NCI-H526 treated with DMSO at 0.1 percent for 48 hours (cell line): ENCODE measurements at regions not wholly inside any gene's neighbourhood (a gene's known extent, or its start where the extent isn't known, plus 50 kb on each side); places are given as distances from the start of the nearest gene placed in this dataset.
A peak's percentile ranks its signal among the peaks of the same experiment; 100 is the strongest.
"Not testable (repeated sequence)": the region's sequence is repeated elsewhere in the genome, so short reads cannot be mapped to it uniquely, and the experiment has no call there.

Source experiments
- DNase-seq: peaks from one replicate; lab custom pipeline; 2025; lab: John Stamatoyannopoulos, UW

- not testable (repeated sequence) for DNase-seq
These were observed 56.2 kb downstream of the SPATA31A6 start for GRCh38 chr9:42239445-42240260.

DNA sequence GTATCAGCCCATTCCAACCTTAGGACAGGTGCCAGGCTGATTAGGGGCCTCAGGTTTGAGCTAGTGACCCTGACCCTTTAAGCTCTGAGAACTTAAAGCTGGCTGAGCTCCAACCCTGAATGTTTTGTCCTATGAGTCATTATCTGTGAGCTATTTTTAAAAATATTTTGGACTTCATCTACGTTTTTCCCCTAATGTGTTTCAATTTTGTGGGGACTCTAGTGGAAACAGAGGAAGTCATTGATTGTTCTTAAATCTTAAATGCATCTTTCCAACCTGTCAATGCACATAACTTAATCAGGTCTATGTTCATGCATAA is 56.8 kb downstream of the SPATA31A6 start:
- DNase-seq = not testable (repeated sequence)

DNA sequence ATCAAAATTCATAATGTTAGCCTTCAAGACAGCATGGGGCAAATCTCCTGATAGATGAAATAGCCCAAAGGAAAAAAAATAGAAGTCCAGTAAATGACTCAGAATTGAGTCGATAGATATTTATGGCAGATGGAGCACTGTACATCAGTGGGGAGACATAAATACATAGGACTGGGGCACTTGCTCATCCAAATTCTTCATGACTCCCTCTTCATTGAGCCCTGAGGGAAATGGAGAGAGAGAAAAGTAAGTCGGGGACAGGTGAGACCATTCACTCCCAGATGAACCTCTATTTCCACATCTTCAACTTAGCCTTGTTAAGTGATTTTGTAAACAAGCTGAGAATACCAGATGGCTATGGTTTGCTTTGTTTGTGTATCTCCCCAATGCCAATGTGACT is 59.8 kb downstream of the SPATA31A6 start:
- not testable (repeated sequence) for DNase-seq

- DNase-seq = not testable (repeated sequence)
These were observed 60.4 kb downstream of the SPATA31A6 start for GRCh38 chr9:42243822-42244221.

GRCh38 chr9:42268729-42269128 is 85.3 kb downstream of the SPATA31A6 start:
- peak; percentile 23 for DNase-seq

DNA sequence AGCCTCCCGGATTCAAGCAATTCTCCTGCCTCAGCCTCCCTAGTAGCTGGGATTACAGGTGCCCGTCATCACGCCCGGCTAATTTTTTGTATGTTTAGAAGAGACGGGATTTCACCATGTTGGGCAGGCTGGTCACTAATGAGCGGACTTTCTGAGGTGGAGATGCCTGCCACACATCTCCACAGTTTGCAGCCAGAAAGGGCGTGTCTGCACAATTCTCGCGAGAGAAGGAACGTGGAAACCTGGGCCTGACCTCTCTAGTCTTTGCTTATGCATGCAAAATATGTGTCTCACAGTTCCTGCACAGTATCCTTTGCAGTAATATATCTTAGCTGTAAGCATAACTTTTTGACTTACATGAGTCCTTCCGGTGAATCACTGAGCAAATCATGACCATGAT is 85.7 kb downstream of the SPATA31A6 start:
- DNase-seq = not testable (repeated sequence)

DNA sequence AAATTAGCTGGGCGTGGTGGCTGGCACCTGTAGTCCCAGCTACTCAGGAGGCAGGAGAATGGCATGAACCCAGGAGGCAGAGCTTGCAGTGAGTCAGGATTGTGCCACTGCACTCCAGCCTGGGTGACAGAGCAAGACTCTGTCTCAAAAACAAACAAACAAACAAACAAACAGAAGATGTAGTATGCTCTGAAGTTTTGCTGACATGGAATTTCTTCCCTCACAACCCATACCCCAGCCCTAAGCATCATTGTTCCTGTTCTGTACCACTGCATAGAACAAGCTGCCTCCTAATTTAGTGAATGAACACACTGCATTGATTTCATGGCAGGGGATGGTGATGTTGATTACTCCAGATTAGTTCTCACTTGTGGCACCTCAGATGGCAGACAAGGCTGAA is 89.7 kb downstream of the SPATA31A6 start:
- not testable (repeated sequence) for DNase-seq

- DNase-seq = no peak
These were observed 91.7 kb downstream of the SPATA31A6 start for GRCh38 chr9:42275141-42275540.

DNA sequence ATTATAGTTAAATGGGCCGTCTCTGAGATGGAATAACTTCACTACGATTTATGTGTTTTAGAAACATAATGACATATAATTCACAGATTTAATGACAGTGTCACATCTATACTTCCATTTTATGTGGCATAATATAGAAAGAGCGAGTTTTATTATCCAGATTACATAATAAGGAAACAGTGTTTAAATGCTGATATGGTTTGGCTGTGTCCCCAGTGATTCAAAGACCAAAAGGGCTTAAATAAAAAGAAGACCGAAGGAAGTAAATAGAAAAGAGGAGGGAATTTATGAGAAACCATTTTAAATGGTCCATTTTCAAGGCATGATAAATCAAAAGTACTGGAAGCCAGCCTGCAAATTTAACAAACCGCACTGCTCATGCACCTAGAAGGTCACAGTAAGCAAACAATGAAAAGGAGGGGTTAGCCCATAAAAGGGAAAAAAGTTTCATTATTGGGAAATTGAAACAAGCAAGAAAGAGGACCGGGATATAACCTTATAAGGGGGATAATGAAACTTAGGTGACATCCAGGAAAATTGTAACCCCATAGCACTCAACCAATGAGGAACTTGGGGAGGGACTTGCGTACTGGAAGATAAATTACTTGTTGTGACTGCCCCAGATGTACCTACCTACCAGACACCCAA is 99.2 kb downstream of the SPATA31A6 start:
- not testable (repeated sequence) for DNase-seq

DNA sequence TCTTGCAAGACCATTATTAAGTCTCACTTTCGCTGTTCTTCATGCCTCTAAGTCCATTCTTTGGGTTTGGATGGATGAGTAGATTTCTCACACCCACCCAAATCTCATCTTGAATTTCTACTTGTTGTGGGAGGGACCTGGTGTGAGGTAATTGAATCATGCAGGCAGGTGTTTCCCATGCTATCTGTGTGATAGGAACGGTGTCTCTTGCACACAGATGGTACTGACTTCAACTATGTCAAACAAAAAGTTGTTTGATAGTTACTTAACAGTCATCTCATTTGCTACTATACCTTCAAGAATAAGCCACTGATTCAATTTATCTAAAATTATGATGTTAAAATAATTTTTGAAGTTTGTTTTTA is 99.7 kb downstream of the SPATA31A6 start:
- not testable (repeated sequence) for DNase-seq

DNA sequence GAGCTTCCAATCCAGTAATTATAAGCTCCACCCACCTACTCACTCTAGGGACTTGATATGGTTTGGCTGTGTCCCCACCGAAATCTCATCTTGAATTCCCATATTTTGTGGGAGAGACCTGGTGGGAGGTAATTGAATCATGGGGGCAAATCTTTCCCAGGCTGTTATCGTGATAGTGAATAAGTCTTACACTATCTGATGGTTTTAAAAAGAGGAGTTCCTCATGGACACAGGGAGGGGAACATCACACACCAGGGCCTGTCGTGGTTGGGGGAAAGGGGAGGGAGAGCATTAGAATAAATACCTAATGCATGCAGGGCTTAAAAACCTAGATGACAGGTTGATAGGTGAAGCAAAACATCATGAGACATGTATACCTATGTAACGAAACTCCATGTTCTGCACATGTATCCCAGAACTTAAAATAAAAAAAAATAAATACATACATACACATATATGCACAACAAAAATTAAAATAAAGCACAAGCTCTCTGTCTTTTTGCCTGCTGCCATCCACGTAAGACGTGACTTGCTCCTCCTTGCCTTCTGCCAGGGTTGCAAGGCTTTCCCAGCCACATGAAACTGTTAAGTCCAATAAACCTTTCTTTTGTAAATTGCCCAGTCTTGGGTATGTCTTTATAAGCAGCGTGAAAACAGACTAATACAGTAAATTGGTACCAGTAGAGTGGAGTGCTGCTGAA is 102.8 kb downstream of the SPATA31A6 start:
- DNase-seq = not testable (repeated sequence)

DNA sequence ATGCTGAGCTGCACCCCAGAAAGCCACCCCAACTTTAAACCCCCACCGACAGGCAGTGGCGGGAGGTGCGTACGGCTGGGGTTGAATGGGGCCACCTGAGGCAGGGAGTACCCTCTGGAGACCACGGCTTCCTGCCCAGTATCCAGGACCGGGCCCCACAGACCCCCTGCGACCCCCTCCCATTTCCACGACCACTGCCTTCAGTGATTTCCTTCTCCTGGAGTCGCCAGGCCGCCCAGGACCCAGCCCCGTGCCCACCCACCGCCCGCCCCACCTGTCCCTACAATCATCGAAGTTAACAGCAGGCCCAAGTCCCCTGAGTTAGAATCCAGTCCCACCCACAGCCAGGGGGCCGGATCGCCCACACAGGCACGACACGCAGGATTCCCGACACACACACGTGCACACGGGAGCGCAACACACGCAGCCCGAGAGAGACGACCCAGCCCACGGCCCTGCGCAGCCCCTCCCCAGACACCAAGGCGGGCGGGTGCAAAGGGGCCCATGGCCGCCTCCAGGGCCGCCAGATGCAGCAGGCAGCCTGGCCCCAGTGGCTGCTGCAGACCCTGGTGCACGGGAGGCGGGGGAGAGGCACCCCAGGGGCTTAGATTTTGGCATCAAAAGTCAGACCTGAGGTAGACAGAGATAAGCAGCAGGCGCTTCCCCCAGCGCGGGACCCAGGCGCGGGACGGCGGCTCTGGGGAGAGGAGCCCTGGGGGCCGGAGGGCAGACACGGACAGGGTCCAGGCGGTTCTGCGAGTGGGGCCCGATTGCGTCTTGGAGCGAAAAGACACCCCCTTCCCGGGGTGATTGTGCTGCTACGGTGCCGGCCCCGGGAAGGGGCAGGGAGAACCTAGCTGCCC is 104.8 kb downstream of the SPATA31A6 start:
- DNase-seq = not testable (repeated sequence)

DNA sequence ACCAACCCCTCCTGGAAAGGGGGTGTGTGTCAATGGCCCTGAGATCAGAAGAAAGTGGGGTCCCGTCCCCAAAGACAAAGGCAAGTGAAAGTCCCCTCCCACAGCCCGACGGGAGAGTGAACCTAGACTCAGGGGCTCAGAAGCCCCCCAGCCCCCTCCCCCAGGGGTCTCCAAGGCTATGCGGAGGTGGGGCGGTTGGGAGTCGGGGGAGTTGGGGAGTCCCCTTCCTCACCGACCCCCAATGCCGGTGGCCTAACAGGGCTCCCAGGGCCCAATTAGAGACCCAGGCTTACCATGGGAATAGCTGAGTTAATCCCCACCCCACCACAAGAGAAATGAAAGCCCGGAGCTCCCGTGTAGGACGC is 105.4 kb downstream of the SPATA31A6 start:
- DNase-seq = not testable (repeated sequence)

DNA sequence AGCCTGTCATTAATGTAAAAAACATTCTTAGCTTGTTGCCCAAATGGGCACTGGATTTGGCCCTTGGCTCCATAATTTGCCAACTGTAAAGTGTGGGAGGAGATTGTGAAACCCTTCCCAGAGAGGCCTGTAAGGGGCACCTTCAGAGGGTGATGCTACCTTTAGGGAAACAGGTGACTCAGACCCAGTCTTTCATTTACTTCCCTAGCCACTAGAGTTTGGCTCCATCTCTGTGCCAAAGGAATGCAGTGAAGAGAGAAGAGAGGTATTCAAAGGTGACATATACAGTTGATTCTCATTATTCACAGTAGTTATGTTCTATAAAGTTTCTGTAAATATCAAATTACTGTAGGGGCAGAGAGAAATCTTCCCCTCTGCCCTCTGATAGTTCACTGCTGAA is 116.7 kb downstream of the SPATA31A6 start:
- not testable (repeated sequence) for DNase-seq

DNA sequence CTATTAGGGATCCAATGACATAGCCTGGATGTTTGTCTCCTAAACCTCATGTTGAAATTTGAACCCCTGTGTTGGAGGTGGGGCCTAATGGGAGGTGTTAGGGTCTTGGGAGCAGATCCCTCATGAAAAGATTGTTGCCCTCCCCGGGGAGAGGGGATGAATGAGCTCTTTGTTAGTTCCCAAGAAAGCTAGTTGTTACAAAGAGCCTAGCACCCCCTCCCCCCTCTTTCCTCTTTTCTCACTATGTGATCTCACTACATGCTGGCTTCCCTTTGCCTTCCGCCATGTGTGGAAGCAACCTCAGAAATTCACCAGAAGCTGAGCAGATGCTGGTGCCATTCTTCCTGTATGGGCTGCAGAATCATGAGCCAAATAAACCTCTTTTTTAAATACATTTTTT is 123.2 kb downstream of the SPATA31A6 start:
- DNase-seq = not testable (repeated sequence)

GRCh38 chr9:42307449-42307848 is 124.0 kb downstream of the SPATA31A6 start:
- DNase-seq = not testable (repeated sequence)

GRCh38 chr9:42310972-42311371 is 127.5 kb downstream of the SPATA31A6 start:
- DNase-seq = not testable (repeated sequence)

GRCh38 chr9:42316026-42316425 is 132.6 kb downstream of the SPATA31A6 start:
- not testable (repeated sequence) for DNase-seq

DNA sequence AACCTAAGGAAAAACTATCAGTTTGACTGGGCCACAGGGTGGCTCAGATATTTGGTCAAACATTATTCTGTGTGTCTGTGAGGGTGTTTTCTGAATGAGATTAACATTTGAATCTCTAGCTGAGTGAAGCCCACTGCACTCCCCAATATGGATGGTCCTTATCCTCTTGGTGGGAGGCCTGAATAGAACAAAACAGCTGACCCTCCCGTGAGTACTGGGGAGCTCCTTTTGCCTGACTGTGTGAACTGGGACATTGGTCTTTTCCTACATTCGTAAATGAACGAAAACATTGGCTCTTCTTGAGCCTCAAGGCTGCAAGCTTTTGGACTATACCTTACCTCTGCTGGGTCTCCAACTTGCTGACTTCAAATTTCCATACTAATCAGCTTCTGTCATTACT is 134.2 kb downstream of the SPATA31A6 start:
- DNase-seq = not testable (repeated sequence)

DNA sequence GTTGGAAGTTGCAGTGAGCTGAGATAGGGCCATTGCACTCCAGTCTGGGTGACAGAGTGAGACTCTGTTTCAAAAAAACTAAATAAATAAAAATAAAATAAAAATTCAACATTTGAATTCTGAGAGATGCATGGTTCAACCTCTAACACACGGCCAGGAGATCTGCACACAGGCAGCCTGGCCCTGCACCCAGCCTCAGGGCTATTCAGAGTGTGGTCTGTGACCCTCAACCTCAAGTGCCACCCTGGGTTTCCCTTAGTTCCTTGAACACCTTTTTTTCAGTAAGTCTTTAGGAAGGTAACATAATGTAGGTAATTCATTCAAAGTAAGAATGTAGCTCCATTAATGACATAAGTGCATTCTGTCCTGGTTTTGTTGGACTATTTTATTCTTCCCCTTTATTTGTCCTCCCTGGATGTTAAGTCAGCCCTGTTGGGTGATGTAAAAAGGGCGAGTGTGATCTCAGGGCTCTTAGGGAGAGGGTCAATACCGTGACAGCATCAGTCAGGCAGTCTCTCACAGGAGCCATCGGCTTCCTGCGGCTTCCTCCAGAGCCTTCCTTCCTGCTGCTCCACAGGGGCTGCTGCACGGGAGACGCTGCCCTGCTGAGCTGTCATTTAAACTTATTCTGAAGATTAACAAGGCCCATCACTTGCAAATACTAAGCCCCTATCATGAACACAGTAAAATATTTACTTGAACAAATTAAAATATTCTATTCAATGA is 139.8 kb downstream of the SPATA31A6 start:
- DNase-seq = not testable (repeated sequence)

- not testable (repeated sequence) for DNase-seq
These were observed 141.7 kb downstream of the SPATA31A6 start for GRCh38 chr9:42325142-42325541.
